CD4-positive, alpha-beta T cell treated with Interleukin-6 at 100 ng/mL for 8 hours (primary cell): ENCODE measurements at regions not wholly inside any gene's neighbourhood (a gene's known extent, or its start where the extent isn't known, plus 50 kb on each side); places are given as distances from the start of the nearest gene placed in this dataset.
"Not testable (repeated sequence)": the region's sequence is repeated elsewhere in the genome, so short reads cannot be mapped to it uniquely, and the experiment has no call there.

ENCODE experiments used
- DNase-seq: peaks from one replicate; pipeline ENCODE4 v3.0.0-alpha.2; 2020; ENCODE audit warnings: mixed read lengths, low spot score

DNA sequence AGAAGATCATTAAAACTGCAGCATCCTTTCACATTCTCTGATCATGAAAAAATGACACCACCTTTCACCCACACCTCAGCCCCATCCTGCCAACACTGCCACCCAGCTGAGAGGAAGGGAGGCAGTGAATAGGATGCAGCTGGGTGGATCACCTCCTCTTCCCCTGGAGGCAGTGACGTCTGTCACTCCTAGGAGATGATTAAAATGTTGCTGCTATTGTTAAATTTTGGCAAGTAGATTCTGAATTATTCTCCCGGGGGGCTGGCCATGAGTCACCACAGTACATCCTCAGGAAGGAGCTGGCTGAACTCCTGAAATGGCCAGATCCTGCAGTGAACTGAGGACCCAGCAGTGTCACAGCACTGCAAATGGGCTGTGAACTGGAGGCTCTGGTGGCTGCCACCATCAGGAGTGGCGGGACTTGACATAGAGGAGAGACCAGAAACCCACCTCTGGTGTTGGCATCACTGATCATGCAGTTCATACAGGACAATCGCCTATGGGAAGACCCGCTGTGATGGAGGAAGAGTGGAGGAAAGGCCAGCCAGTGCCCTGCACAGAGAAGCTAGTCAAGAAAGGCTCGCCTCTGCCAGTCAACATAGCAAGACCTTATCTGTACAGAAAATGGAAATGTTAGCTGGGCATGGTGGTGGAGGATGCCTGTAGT lies 199.1 kb downstream of the FAM43A start:
- no peak for DNase-seq

DNA sequence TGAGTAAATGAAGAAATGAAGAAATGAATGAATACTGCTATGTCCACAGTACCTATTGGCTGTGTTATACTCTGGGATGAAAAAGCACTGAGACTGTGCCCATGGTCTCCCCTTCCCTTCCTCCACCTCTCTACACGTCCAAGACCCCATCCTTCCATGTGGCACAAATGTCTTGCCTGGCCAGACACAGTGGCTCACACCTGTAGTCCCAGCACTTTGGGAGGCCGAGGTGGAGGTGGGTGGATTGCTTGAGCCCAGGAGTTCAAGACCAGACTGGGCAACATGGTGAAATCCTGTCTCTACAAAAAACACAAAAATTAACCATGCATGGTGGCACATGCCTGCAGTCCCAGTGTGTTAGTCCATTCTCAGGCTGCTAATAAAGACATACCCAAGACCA lies 200.1 kb downstream of the FAM43A start:
- DNase-seq, result no peak

DNA sequence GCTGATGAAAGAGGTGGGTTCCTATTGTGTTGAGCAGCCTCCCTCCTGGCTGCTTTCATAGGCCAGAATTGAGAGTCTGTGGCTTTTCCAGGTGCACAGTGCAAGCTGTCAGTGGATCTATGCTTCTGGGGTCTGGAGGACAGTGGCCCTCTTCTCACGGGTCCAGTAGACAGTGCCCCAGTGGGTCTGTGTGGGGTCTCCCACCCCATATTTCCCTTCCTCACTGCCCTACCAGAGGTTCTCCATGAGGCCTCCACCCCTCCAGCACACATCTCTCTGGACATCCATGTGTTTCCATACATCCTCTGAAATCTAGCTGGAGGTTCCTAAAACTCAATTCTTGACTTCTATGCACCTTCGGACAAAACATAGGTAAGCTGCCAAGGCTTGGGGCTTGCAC lies 201.2 kb downstream of the FAM43A start:
- DNase-seq, result no peak

DNA sequence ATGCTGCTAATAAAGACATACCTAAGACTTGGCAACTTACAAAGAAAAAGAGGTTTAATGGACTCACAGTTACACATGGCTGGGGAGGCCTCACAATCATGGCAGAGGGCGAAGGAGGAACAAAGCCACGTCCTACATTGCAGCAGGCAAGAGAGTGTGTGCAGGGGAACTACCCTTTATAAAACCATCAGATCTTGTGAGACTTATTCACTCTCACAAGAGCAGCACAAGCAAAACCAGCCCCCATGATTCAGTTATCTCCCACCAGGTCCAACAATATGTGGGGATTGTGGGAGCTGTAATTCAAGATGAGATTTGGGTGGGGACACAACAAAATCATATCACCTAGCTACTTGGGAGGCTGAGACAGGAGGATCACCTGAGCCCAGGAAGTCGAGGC lies 202.4 kb downstream of the FAM43A start:
- DNase-seq, result not testable (repeated sequence)

DNA sequence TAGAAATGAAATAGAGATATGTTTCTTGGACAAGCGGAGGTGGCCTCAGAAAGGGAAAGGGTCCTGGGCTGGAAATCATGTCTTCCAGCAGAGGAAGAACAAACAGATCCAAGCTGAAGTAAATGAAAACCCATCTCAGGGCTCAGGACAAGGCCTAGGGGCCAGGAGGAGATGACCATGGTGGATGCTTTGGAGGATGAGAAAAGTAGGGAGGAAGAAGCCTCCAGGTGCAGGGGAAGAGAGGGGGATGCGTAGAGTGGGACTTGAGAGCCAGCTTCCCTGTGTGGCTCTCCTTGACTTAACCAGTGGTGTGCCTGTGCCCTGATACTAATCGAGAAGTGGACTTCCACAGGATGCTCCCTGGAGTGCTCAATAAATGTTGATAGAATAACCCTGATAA lies 203.2 kb downstream of the FAM43A start:
- DNase-seq, result no peak

DNA sequence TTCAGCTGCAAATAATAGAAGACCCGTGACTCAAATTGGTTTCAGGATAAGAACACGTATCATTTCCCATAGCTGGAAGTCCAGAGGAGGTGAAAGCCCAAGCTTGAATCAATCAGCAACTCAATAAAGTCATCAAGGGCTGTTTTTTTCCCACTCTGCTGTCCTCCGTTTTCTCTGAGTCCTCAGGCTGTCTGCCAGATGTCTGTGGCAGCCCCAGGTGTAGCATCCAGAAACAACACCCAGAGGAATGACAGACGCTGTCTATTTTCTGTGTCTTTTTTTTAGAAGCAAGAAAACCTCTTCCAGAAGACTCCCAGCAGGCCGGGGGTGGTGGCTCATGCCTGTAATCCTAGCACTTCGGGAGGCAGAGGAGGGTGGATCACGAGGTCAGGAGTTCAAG lies 204.4 kb downstream of the FAM43A start:
- DNase-seq, result no peak

DNA sequence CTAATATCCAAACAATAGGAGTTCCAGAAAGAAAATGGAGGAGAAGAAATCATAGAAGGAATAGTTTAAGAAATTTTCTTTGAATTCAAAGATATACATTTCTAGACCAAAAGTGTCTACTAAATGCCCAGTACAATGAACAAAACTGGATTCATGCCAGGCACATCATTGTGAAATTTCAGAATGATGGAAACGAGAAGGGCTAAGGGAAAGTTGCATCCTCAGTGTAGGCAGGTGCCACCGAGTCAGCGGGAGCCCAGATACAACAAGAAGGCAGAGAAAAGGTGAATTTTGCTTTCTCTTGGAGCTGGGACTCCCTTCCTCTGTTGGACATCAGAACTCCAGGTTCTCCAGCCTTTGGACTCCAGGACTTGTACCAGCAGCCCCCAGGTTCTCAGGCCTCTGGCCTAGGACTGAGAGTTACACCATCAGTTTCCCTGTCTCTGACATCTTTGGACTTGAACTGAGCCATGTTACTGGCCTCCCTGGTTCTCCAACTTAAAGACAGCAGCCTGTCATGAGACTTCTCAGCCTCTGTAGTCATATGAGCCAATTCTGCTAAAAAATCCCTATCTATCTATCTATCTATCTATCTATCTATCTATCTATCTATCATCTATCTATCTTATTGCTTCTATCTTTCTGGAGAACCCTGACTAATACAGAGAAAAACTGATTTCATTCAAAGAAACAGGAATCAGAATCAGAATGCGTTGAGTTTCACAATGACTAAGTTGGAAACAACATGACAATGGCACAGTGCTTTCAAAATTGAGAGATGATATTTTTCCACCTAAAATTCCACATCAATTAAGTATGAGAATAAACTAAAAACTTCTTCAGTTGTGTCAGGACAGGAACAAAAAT lies 207.7 kb downstream of the FAM43A start:
- DNase-seq, result no peak

DNA sequence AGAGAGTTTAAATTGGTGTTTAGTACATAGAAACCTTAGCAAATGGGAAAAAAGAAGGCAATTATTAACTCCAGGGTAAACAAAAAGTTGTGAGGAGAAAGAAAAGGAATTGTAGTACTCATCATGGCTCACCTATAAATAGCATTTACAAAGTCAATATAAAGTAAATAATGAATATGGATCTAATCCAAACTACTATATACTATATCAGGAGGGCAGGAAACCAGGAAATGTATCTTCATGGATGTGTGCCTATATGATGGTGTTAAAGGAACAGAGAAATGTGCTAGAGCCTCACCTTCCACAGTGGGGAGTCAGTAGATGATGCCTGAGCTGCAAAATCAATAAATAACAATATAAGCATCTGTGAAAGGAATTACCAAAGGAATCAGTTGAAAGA lies 208.9 kb downstream of the FAM43A start:
- DNase-seq, result no peak

DNA sequence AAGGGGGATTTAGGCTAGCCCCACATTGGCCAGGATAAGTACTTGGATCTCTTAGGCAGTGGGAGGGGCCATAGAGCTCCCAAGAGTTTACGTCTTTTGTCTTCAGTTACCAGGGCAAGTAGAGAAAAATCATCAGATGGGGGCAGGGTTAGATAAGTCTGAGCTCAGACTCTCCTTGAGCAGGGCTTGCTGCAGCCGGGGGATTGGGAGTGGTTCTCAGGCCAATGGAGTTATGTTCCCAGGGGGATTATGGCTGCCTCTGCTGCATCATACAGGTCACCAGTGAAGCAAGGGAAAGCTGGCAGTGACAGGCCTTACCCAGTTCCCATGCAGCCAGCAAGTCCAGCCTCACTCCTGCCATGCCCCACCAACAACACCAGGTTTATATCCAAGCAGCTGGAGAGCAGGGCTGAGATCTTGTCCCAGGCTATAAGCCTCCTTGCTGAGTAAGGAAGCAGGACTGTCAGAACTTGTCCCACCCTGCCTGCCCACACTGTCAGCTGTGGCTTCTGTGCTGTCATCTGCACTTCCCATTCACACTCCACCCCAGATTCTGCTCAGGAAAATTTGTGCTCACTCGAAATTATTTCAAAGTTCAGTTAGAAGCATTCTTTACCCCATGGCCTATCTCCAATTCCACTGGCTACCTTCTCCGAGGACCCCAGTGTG lies 215.3 kb downstream of the FAM43A start:
- DNase-seq, result no peak

DNA sequence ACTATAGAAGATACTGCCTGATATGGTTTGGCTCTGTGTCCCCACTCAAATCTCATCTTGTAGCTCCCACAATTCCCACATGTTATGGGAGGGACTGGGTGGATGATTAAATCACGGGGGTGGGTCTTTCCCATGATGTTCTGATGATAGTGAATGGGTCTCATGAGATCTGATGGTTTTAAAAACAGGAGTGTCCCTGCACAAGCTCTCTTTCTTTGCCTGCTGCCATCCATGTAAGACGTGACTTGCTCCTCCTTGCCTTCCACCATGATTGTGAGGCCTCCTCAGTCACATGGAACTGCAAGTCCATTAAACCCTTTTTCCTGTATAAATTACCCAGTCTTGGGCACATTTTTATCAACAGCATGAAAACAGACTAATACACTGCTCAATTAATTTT lies 217.8 kb downstream of the FAM43A start:
- DNase-seq, result not testable (repeated sequence)

DNA sequence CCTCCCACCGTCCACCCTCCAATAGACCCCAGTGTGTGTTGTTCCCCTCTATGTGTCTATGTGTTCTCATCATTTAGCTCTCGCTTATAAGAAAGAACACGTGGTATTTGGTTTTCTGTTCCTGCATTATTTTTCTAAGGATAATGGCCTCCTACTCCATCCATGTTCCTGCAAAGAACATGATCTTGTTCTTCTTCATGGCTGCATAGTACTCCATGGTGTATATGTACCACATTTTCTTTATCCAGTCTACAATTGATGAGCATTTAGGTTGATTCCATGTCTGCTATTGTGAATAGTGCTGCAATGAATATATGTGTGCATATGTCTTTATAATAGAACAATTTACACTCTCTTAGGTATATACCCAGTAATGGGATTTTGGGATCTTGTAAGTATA lies 219.3 kb downstream of the FAM43A start:
- not testable (repeated sequence) for DNase-seq

DNA sequence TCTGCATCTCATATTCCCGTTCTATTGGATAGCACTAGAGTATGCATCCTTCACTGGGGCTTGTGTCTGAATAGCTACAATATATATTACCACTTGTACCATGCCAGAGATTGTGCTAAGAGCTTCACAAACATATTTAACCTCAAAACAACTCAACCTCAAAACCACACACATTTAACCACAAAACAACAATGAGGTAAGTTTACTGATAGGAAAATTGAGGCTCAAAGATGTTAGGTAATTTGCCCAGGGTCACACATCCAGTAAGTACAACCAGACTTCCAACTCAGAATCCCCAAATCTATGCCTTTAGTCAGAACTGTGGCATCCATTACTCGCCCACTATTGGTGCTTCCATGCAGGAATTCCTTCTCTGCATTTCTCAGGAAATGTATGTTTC lies 220.0 kb downstream of the FAM43A start:
- no peak for DNase-seq

DNA sequence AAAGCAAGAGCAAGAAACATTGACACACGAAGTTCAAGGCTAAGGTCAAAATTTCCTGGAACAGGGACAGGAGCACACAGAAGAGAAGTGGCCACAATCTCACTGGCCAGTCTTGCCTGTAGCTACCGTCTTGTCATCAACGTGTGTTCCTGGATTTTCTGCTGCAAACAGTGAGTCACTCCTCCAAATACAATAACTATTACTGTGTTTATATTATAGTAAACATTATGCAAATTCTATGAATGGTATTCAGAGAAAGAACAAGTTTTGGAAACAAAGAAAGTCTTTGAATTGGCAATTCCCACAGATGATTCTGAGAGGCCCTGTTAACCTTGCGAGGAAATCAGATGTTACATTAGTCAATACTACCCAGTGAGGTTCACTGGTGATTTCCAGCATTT lies 220.5 kb downstream of the FAM43A start:
- DNase-seq, result no peak

DNA sequence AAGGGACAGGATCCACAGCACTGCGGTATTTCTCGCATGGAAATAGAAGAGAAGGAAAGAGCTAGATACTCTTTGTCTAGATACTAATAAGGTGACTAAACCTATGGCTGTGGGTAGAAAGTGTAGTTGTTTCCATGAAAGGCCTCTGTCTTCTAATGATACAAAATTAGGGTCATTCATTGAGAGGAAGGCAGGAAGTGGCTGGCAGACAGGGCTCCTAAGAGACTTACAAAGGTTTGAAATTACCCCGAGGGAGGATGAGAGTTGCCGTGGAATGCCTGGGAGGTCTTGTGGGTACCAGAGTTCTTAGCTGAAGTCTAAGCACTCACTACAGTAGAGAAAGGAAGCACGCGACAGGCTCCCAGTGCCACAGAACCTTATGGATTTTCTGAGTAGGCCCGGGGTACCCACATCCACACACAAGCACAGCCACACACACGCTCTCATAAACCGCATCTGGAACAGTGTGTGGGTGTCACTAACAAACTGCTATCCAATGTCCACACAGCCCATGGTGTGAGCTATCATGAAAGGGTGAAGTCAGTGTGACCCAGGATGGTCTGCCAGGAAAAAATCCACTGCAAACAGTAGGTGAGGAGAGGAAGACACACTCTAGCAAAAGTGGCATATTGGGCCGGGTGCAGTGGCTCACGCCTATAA lies 221.4 kb downstream of the FAM43A start:
- no peak for DNase-seq

DNA sequence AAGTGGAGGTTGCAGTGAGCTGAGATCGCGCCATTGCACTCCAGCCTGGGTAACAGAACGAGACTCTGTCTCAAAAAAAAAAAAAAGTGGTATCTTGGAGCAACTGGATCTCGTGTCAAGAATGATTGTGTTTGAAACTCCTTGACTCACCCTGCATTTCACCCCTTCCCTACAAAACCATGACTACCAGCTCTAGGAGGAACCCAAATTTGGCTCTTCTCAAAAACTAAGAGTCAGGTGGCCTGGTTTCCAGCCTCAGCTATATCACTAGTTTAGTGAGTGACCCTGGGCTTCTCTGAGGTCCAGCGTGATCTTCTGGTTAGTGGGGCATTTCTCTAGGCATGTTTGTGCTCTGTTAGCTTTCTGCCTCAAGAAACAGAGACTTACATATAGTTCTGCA lies 222.1 kb downstream of the FAM43A start:
- DNase-seq, result no peak

DNA sequence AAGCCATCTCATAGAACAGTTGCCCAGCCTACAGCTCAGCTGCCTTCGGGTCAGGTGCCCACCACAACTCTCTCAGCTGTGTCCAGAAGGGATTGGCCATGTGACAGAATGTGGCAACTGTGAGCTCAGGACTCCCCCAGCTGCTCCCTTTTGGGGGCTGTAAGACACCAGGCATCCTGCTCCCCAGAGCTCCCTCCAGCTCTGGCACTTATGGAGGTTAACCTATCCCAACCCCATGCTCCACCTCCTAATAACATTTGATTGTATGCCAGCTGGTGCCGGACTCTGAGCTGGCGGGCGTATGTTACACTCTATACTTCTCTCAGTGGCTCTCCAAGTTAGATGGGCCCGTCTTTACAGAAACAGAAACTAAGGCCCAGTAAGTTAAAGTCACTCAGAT lies 222.8 kb downstream of the FAM43A start:
- no peak for DNase-seq

DNA sequence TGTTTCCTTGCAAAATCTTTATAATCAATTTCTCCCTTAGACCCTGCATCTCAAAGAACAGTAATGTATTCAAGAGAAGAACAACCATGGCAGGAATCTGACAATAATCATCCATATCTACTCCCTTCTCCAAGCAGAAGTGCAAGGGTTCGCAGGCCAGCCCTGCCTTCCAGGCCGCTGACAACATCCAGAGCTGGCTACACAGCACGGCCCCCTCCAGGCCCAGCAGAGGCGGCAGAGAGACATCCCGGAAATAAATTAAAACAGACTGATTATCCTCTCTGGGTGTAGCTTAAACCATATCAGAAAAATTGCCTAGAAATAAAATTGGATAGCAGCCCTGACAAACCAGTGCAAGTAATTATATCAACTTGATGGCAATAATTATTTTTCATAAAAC lies 223.3 kb downstream of the FAM43A start:
- DNase-seq, result no peak

DNA sequence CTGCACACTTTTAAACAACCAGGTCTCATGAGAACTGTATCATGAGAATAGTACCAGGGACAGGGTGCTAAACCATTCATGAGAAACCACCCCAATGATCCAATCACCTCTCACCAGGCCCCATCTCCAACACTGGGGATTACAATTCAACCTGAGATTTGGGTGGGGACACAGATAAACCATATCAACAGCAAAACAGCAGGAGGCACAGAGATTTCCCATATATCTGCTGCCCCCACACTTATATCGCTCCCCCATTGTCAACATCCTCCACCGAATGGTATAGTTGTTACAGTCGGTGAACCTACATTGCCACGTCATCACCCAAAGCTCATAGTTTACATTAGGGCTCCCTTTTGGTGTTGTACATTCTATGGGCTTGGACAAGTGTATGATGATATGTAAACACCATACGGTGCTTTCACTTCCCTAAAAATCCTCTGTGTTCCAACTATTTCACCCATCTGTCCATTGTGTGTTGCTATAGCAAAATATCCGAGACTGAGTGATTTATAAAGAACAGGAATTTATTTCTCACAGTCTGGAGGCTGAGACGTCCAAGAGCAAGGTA lies 224.8 kb downstream of the FAM43A start:
- no peak for DNase-seq

DNA sequence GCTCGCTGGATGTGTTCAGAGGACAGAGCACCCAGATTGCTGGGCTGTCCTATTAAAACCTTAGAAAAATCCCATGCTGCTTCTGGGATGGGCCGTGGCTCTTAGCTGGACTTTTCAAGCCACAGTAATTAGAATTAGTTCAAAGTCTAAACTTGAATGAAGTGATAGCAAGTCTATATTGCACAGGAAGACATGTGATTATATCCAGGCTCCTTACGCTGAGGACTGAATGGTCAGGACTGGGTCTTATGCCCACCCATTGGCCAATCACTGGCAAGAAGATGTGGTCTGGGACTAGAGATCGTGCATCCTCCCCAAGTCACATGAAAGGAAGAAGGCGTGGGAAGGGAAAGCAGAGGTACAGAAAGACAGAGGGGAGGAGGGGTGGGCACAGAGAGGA lies 227.6 kb downstream of the FAM43A start:
- DNase-seq, result no peak

DNA sequence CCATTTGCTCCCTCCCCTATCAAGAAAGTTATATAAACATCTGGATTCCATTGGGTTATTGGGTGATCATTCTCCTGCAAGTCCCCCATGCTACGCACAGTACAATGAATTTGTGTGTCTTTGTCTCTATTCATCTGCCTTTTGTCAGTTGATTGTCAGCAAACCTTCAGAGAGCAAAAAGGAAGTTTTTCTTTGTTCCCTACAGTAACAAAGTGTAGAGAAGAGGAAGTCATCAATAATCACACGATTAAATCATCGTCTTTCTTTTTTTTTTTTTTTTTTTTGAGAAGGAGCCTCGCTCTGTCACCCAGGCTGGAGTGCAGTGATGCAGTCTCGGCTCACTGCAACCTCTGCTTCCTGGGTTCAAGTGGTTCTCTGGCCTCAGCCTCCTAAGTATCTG lies 239.2 kb downstream of the FAM43A start:
- DNase-seq, result not testable (repeated sequence)

DNA sequence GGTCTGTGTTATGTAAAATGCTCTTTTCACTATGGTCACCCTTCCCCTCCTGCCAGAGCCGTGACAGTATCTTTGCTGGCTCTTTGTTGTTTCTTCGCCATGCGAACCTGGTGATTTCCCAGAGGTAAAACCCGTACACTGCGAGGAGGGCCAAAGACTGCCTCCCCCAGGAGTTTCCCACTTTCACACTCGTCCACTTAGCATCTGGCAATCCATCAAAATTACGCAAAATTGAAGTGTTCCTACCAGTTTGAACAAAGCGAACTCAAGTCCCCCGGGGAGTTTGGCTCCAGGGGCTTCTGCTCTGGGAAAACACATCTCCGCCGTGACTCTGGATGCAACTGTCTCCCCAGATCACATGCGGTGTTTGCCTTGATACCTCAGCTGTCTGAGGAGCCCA lies 239.9 kb downstream of the FAM43A start:
- no peak for DNase-seq

DNA sequence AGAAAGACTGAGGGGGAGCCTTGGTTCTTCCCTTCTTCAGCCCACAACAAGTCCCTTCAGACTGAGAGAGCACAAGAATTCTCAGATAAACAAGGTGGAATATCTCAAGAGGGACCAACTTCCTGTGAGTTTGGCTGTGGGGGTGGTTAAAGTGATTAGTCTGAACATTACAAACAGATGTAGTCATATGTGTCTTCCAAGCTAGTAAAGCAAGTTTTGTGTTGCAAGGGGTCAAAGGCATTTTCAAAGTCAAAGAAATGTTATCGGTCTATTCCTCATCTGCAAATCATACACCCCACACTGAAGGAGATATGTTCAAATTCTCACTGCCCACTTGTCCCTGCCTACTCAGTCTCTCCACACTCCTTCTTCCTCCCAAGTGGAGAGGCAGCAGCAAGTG lies 242.5 kb downstream of the FAM43A start:
- no peak for DNase-seq
